H1 (cell line): ENCODE measurements at regions not wholly inside any gene's neighbourhood (a gene's known extent, or its start where the extent isn't known, plus 50 kb on each side); places are given as distances from the start of the nearest gene placed in this dataset.

Source experiments
- BRCA1 ChIP-seq: IDR thresholded peaks from 2 replicates; pipeline ENCODE4 v1.6.1; 2012; ENCODE audit warnings: low read depth, low read length, improper control_type of control experiment
- CBX5 ChIP-seq: fragments of 300-800, 300-1000 bp; sonication (generic); IDR thresholded peaks from 2 replicates; pipeline ENCODE4 v1.7.1; 2016; ENCODE audit warnings: antibody characterized with exemption, low read length, low read depth
- CEBPB ChIP-seq: IDR thresholded peaks from 2 replicates; pipeline ENCODE4 v1.6.1; 2012; ENCODE audit warnings: low read depth, low read length
- CTCF ChIP-seq, 3 experiments: IDR thresholded peaks; 1 replicate in 2 of 3; 2 replicates in 1 of 3; pipeline versions ENCODE4 v1.5.1 to v1.6.1; 2011; ENCODE audit warnings: low read length in 3 of 3, mild to moderate bottlenecking in 3 of 3, inconsistent platforms in 2 of 3, low read depth in 1 of 3, moderate library complexity in 1 of 3; ENCODE audit not compliant: insufficient read depth in 1 of 3; ENCODE audit errors: control extremely low read depth in 1 of 3
- EZH2 ChIP-seq: fragments of 200-600 bp; sonication (generic); IDR thresholded peaks from 2 replicates; pipeline ENCODE4 v1.7.1; 2012; ENCODE audit warnings: low read depth, mild to moderate bottlenecking, moderate library complexity, low read length, inconsistent platforms; ENCODE audit not compliant: severe bottlenecking
- MAFK ChIP-seq: IDR thresholded peaks from 2 replicates; pipeline ENCODE4 v1.6.1; 2012; ENCODE audit warnings: low read depth, mild to moderate bottlenecking, improper control_type of control experiment, low read length
- PHF8 ChIP-seq: fragments of 200-600 bp; sonication (generic); conservative IDR thresholded peaks from 2 replicates; pipeline ENCODE4 v1.7.1; 2012; ENCODE audit warnings: low read depth, mild to moderate bottlenecking, inconsistent platforms, low read length, moderate library complexity
- POLR2A ChIP-seq, 2 experiments: IDR thresholded peaks; 1 replicate in 1 of 2; 2 replicates in 1 of 2; pipeline ENCODE4 v1.6.1; 2011; ENCODE audit warnings: low read depth in 2 of 2, low read length in 2 of 2, mild to moderate bottlenecking in 2 of 2; ENCODE audit errors: control extremely low read depth in 1 of 2
- POU5F1 ChIP-seq: IDR thresholded peaks from 2 replicates; pipeline ENCODE4 v1.6.1; 2011; ENCODE audit warnings: low read depth, mild to moderate bottlenecking, low read length, moderate library complexity
- RAD21 ChIP-seq, 2 experiments: IDR thresholded peaks in 1 of 2; conservative IDR thresholded peaks in 1 of 2; 2 replicates each; pipeline ENCODE4 v1.6.1; 2011; ENCODE audit warnings: low read depth in 2 of 2, low read length in 2 of 2, improper control_type of control experiment in 1 of 2, inconsistent platforms in 1 of 2, mild to moderate bottlenecking in 1 of 2, moderate library complexity in 1 of 2
- RBBP5 ChIP-seq: IDR thresholded peaks from 2 replicates; pipeline ENCODE4 v1.7.1; 2012; ENCODE audit warnings: low read depth, mild to moderate bottlenecking, inconsistent platforms, low read length, moderate library complexity, borderline replicate concordance
- RXRA ChIP-seq: IDR thresholded peaks from 2 replicates; pipeline ENCODE4 v1.6.1; 2011; ENCODE audit warnings: low read depth, mild to moderate bottlenecking, low read length, moderate library complexity; ENCODE audit not compliant: insufficient read depth
- TAF1 ChIP-seq: IDR thresholded peaks from 2 replicates; pipeline ENCODE4 v1.6.1; 2011; ENCODE audit warnings: mild to moderate bottlenecking, low read depth, low read length
- TCF12 ChIP-seq: IDR thresholded peaks from 2 replicates; pipeline ENCODE4 v1.6.1; 2011; ENCODE audit warnings: low read depth, mild to moderate bottlenecking, low read length

GRCh38 chr22:46040471-46041465, 63.8 kb upstream of the WNT7B start:
- TF ChIP-seq CEBPB (no peak), RAD21 (IDR thresholded peaks at IDR 0.05 in 1 of 2, conservative IDR thresholded peaks at IDR 0.05 in 1 of 2; ENCODE audit: low read depth in 2 of 2, low read length in 2 of 2) (no peak), TCF12 (no peak), CTCF (IDR thresholded peaks at IDR 0.05; ENCODE audit: control extremely low read depth in 1 of 3, insufficient read depth in 1 of 3, low read depth in 1 of 3, low read length in 3 of 3) (no peak), TAF1 (no peak), PHF8 (no peak), CBX5 (no peak), POLR2A (IDR thresholded peaks at IDR 0.05; ENCODE audit: control extremely low read depth in 1 of 2, low read depth in 2 of 2, low read length in 2 of 2) (no peak), RXRA (no peak), EZH2 (no peak), MAFK (no peak), BRCA1 (no peak), POU5F1 (no peak), RBBP5 (no peak)
